Lung (tissue), 11 donors: ENCODE measurements at regions not wholly inside any gene's neighbourhood (a gene's known extent, or its start where the extent isn't known, plus 50 kb on each side); places are given as distances from the start of the nearest gene placed in this dataset.

Experiments used
- ATAC-seq: fragments of 200-7000 bp; cut with Tn5 transposase; one replicate; pipeline ENCODE4 v1.9.1; 2020; ENCODE audit warnings: moderate number of reproducible peaks; ENCODE audit not compliant: insufficient read depth, low FRiP score
- DNase-seq, 3 donors: peaks; one replicate each; pipeline ENCODE4 v3.0.0-alpha.2; 2013 to 2017
- H3K27ac ChIP-seq, 2 donors: one replicate each; pipeline ENCODE4 v1.5.1; 2013; ENCODE audit warnings: mild to moderate bottlenecking in 2 of 2, moderate library complexity in 2 of 2, control low read depth in 1 of 2, inconsistent platforms in 1 of 2, low read depth in 1 of 2, low read length in 1 of 2
- H3K27me3 ChIP-seq, 3 donors: one replicate each; pipeline ENCODE4 v1.5.1; 2013; ENCODE audit warnings: low read length in 2 of 3; ENCODE audit not compliant: control insufficient read depth in 3 of 3, insufficient read depth in 3 of 3
- H3K36me3 ChIP-seq, 4 donors: one replicate each; pipeline ENCODE4 v1.5.1; 2013; ENCODE audit warnings: low read length in 4 of 4, mild to moderate bottlenecking in 1 of 4, moderate library complexity in 1 of 4; ENCODE audit not compliant: control insufficient read depth in 4 of 4, insufficient read depth in 4 of 4
- H3K4me1 ChIP-seq, 5 donors: one replicate each; pipeline ENCODE4 v1.5.1; 2013; ENCODE audit warnings: low read length in 5 of 5, mild to moderate bottlenecking in 2 of 5, moderate library complexity in 1 of 5; ENCODE audit not compliant: control insufficient read depth in 5 of 5, insufficient read depth in 5 of 5
- H3K4me3 ChIP-seq: one replicate; pipeline ENCODE4 v1.5.1; 2013; ENCODE audit warnings: mild to moderate bottlenecking, control low read depth, moderate library complexity
- H3K9ac ChIP-seq, 2 donors: one replicate each; pipeline ENCODE4 v1.5.1; 2013; ENCODE audit warnings: low read length in 2 of 2, control low read depth in 1 of 2; ENCODE audit not compliant: insufficient read depth in 1 of 2
- H3K9me3 ChIP-seq, 4 donors: one replicate each; pipeline ENCODE4 v1.5.1; 2013; ENCODE audit warnings: low read length in 3 of 4, mild to moderate bottlenecking in 1 of 4, moderate library complexity in 1 of 4; ENCODE audit not compliant: control insufficient read depth in 4 of 4, insufficient read depth in 3 of 4
- CTCF ChIP-seq: IDR thresholded peaks from 2 replicates; pipeline ENCODE4 v1.5.1; 2012; ENCODE audit warnings: mild to moderate bottlenecking; ENCODE audit errors: control extremely low read depth, extremely low read depth
- WGBS, 2 donors: extraction: QIAGEN DNeasy Blood & Tissue Kit; methylation state at CpG; one replicate each; pipeline ENCODE4 v1.1.7; 2013; 5-methylcytosine and 5-hydroxymethylcytosine counted together
- donor health status: control.
- donor health status: control.
- donor health status: Bipolar disorder and iron deficiency.
- donor health status: healthy.
- donor health status: DM: yes; HTN: yes; CAD: no.

GRCh38 chr13:71033026-71033425, 834.0 kb downstream of the DACH1 start:
- Histone ChIP-seq H3K27me3 (no peaks in the 10 kb centered on the region), H3K9me3 (peaks cover 0 to 7% (median 6%) of the 10 kb centered on the region in 4 donors), H3K9ac (no peak overlapping the region), H3K4me1 (no peaks in the 10 kb centered on the region), H3K4me3 (no peak overlapping the region), H3K27ac (no peak overlapping the region), H3K36me3 (no peaks in the 10 kb centered on the region)
- DNase-seq: no peak
- TF ChIP-seq CTCF: no peak
- no peak for ATAC-seq

GRCh38 chr13:71030784-71031183, 836.2 kb downstream of the DACH1 start:
- H3K27me3 ChIP-seq: no peaks in the 10 kb centered on the region
- DNase-seq (no peak), ATAC-seq (no peak)
- WGBS, 2 donors: 42 to 59% methylated on average over 6 of the region's 6 CpGs
- no peaks in the 10 kb centered on the region for H3K4me1 ChIP-seq
- H3K4me3 ChIP-seq: no peak overlapping the region
- no peak for TF ChIP-seq CTCF
- H3K36me3 ChIP-seq: no peaks in the 10 kb centered on the region
- H3K27ac ChIP-seq: no peak overlapping the region
- H3K9ac ChIP-seq: no peak overlapping the region
- peaks cover 0 to 9% (median 8%) of the 10 kb centered on the region in 4 donors for H3K9me3 ChIP-seq

- no peak overlapping the region for H3K4me3 ChIP-seq
- H3K9me3 ChIP-seq: peaks cover 0 to 9% (median 8%) of the 10 kb centered on the region in 4 donors
- no peaks in the 10 kb centered on the region for H3K27me3 ChIP-seq
- ATAC-seq (no peak), DNase-seq (no peak)
- no peak overlapping the region for H3K27ac ChIP-seq
- TF ChIP-seq CTCF: no peak
- no peaks in the 10 kb centered on the region for H3K36me3 ChIP-seq
- no peak overlapping the region for H3K9ac ChIP-seq
- WGBS, 2 donors: 94 to 97% methylated on average over 1 of the region's 1 CpG
- no peaks in the 10 kb centered on the region for H3K4me1 ChIP-seq
These were observed 838.1 kb downstream of the DACH1 start for GRCh38 chr13:71028884-71029283.

GRCh38 chr13:71021825-71022422, 845.1 kb downstream of the DACH1 start:
- DNase-seq (no peak), ATAC-seq (no peak)
- Histone ChIP-seq H3K4me3 (no peak overlapping the region), H3K36me3 (no peaks in the 10 kb centered on the region), H3K9ac (no peak overlapping the region), H3K4me1 (no peaks in the 10 kb centered on the region), H3K9me3 (peaks cover 0 to 2% (median 0%) of the 10 kb centered on the region in 4 donors), H3K27ac (no peak overlapping the region), H3K27me3 (no peaks in the 10 kb centered on the region)
- TF ChIP-seq CTCF: no peak
- 80 to 83% methylated on average over 10 of the region's 10 CpGs for WGBS, 2 donors
